ENCODE measurements at regions not wholly inside any gene's neighbourhood (a gene's known extent, or its start where the extent isn't known, plus 50 kb on each side); places are given as distances from the start of the nearest gene placed in this dataset.

- FAIRE-seq, result no peak
Observed at GRCh38 chr9:89922099-89922498, 317.3 kb downstream of the GADD45G start.

- FAIRE-seq, result no peak
Observed at GRCh38 chr9:89923174-89923573, 318.4 kb downstream of the GADD45G start.

GRCh38 chr9:89923961-89924504 is 319.2 kb downstream of the GADD45G start:
- FAIRE-seq, result no peak

- FAIRE-seq, result no peak
Observed at GRCh38 chr9:89924611-89925010, 319.8 kb downstream of the GADD45G start.

GRCh38 chr9:89926167-89926566 is 321.4 kb downstream of the GADD45G start:
- no peak for FAIRE-seq

GRCh38 chr9:89926691-89927220 is 321.9 kb downstream of the GADD45G start:
- FAIRE-seq, result no peak

GRCh38 chr9:89928106-89928505 is 323.3 kb downstream of the GADD45G start:
- FAIRE-seq, result no peak

GRCh38 chr9:89928521-89929275 is 323.9 kb downstream of the GADD45G start:
- no peak for FAIRE-seq

GRCh38 chr9:89929315-89929672 is 324.5 kb downstream of the GADD45G start:
- FAIRE-seq, result no peak

GRCh38 chr9:89929673-89930480 is 325.1 kb downstream of the GADD45G start:
- no peak for FAIRE-seq

- FAIRE-seq, result no peak
Observed at GRCh38 chr9:89933578-89933977, 328.8 kb downstream of the GADD45G start.

GRCh38 chr9:89935115-89935514 is 330.3 kb downstream of the GADD45G start:
- no peak for FAIRE-seq

- FAIRE-seq, result no peak
Observed at GRCh38 chr9:89935801-89936200, 331.0 kb downstream of the GADD45G start.

GRCh38 chr9:89937051-89937450 is 332.2 kb downstream of the GADD45G start:
- no peak for FAIRE-seq

- no peak for FAIRE-seq
Observed at GRCh38 chr9:89939181-89939580, 334.4 kb downstream of the GADD45G start.

GRCh38 chr9:89939626-89940292 is 334.9 kb downstream of the GADD45G start:
- no peak for FAIRE-seq

- FAIRE-seq, result no peak
Observed at GRCh38 chr9:89940625-89941024, 335.8 kb downstream of the GADD45G start.

- no peak for FAIRE-seq
Observed at GRCh38 chr9:89941875-89942274, 337.1 kb downstream of the GADD45G start.

GRCh38 chr9:89942643-89943042 is 337.8 kb downstream of the GADD45G start:
- no peak for FAIRE-seq

GRCh38 chr9:89943309-89943708 is 338.5 kb downstream of the GADD45G start:
- FAIRE-seq, result no peak

- no peak for FAIRE-seq
Observed at GRCh38 chr9:89943728-89944127, 338.9 kb downstream of the GADD45G start.

- FAIRE-seq, result no peak
Observed at GRCh38 chr9:89945133-89945532, 340.3 kb downstream of the GADD45G start.

GRCh38 chr9:89946741-89947140 is 341.9 kb downstream of the GADD45G start:
- no peak for FAIRE-seq
